Inflammatory macrophage treated with lipopolysaccharide for 1 hour (primary cell): ENCODE measurements at regions not wholly inside any gene's neighbourhood (a gene's known extent, or its start where the extent isn't known, plus 50 kb on each side); places are given as distances from the start of the nearest gene placed in this dataset.

Experiments
- DNase-seq, 2 donors: peaks; one replicate each; pipeline ENCODE4 v3.0.0-alpha.2; 2020 to 2022

DNA sequence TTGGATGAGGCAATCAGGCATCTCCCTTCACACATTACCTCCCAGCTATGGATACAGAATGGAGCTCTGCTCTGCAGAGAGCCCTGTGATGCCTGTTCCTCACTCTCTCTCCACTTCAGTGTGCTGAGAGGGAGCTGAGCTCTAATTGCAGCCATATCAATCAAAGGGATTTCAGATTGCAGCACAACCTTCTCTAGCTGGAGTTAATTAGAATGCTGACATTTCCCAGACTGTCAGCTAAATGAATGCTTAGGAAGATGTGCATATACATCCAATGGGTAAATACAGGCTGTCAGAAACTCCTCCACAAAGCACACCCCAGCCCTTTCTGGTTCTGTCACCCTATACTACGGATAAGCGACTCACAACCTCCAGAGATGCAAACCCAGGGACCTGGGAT lies 402.6 kb downstream of the EIPR1 start:
- DNase-seq, result no peak

- no peak for DNase-seq
Observed at GRCh38 chr2:2960441-2961133, 417.0 kb downstream of the EIPR1 start.

DNA sequence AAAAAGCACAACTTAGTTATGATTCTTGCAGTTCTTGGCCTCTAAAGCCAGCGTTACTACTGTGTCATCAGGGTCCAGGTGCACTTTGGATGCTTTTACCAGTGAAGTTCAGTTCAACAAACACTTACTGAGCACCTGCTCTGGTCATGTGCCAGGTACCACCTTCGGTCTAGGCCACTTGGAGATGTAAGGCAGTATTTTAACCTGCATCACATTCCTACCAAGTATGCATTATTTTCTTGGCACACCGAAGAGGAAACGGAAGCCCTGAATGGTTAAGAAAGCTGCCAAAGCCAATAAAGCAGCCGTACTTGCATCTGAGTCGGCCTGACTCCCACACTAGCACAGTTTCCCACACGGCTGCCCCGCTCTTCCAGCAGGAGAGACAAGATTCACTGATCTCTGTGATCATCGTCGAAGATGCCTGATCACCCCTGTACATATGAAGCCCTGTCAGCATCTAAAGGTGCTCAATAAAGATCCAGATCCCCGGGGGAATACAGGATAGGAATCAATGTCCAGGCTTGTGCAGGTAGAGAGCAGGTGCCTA lies 427.1 kb downstream of the EIPR1 start:
- no peak for DNase-seq

DNA sequence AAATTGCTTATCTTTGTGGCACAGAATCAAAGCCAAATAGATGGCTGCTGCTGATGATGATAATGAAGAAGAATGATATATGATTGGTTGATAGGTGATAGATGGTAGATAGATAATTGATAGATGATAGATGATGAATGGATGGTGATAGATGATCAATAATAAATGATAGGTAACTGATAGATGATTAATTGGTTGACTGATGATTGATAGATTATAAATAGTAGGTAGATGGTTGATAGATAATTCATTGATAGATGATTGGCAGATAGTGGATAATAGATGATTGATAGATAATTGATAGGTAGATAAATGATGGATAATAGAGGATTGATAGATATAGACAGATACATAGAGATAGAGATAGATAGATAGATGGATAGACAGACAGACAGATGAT lies 430.2 kb downstream of the EIPR1 start:
- DNase-seq, result no peak

DNA sequence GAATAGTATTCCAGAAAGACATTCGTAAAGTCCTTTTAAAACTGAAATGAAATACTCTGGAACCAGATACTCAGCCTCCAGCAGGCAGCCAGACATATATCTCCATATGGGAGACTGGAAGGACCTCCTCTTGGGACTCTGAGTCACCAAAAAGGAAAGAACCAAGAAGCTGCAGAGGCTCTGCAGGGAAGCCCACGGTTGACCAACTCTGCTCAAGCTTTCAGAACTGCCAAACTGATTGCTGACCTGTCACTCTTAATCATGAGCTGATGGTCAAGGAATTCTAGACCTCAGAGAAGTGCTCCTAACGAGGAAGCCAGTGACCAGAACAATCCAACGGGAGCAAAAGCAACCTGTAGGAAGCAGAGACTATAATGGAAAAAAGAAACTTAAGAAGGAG lies 434.7 kb downstream of the EIPR1 start:
- no peak for DNase-seq

GRCh38 chr2:2942225-2942624 lies 435.4 kb downstream of the EIPR1 start:
- DNase-seq, result no peak

DNA sequence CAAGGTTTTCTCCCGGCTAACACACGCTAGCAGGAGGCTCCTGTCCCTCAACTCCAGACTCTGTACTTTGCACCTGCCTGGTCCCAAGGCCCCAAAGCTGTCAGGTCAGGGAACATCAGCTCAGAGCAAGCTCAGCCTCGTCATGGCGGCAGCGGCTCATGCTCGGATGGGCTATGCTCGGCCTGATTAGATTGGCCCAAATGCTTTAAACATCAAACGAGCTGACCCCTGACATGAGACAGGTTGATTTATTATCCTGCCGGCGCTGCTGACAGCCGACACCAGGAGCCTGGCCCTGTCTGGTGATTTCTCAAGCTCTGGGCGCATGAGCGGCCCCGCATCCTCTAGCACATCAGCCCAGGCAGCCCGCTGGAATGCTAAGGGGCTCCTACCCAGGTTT lies 436.4 kb downstream of the EIPR1 start:
- DNase-seq, result no peak

GRCh38 chr2:2940702-2941101 lies 436.9 kb downstream of the EIPR1 start:
- DNase-seq, result no peak

GRCh38 chr2:2940061-2940460 lies 437.6 kb downstream of the EIPR1 start:
- no peak for DNase-seq

DNA sequence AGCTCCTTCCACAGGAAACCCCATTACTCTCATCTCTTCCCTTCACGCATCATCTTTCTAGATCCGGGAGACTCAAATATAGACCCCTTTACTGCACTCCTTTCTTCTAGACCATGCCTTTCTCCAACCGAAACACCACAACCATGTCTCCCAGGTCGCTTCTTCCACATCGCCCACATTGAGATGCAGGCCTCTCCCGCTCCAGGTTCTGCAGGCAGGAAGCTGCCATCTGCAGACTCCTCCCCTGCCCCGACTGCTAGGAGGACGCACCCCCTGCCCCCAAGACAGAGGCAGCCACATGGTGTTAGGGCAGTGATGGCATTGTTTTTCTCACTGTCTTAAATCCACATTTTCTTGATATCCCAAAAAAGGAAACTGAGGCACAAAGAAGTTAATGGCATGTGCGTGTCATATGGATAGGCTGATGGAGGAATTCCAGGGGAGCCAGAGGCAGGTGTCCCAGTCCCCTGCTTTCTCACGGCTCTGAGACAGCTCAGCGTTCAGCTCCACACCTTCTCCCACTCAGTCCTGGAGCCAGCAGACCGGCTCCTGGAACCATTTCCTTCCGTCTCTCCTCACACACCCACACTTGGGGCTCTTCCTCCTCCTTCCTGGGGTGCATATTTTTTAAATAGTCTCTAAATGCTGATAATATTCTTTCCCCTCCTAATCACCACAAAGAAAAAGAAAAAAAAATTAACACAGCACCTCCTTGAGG lies 438.4 kb downstream of the EIPR1 start:
- DNase-seq, result no peak

- DNase-seq, result no peak
Observed at GRCh38 chr2:2938481-2938880, 439.1 kb downstream of the EIPR1 start.

- no peak for DNase-seq
Observed at GRCh38 chr2:2935445-2936149, 442.0 kb downstream of the EIPR1 start.

DNA sequence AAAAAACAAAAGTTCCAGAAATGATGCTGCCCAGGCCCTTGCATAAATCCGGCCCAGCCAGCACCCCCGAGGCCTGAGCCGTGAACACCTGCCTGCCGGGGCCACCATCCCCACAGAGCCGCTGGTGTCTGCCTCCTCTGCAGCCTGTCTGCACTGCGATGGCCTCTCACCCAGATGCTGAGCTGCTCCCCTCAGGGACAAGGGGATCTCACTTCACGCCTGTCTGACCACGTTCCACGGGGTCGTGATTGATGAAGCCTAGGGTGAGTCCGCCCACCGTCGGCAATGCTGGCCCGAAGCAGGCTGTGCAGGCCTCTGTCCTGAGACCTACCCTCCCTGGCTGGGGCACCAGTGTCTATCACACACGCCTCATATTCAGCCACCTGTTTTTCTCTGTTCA lies 444.2 kb downstream of the EIPR1 start:
- DNase-seq, result no peak

DNA sequence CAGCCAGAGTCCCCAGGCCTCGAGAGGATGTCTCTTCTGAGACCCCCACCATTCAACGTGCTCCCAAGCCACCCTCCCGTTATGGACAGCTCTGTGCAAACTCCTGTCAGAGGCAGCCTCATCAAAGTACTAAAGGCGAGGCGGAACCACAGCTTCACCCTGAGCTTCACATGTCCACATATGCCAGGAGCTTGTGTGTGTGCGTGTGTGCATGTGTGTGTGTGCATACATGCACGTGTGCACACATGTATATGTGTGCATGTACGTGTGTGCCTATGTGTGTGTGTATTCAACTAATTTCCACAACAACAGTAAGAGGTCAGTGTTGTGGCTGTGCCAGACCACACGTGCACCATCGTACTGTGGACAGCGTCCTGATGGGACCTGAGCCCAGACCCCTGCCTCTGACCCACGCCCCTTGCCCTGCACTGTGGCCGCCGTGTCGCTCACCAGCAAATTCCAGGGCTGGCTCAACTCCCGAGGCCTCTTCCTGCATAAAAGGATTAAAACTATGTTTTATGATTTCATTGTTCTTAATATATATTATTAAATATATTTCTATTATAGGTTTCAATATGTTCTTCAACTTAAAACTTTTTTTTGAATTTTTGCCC lies 444.8 kb downstream of the EIPR1 start:
- DNase-seq, result no peak

DNA sequence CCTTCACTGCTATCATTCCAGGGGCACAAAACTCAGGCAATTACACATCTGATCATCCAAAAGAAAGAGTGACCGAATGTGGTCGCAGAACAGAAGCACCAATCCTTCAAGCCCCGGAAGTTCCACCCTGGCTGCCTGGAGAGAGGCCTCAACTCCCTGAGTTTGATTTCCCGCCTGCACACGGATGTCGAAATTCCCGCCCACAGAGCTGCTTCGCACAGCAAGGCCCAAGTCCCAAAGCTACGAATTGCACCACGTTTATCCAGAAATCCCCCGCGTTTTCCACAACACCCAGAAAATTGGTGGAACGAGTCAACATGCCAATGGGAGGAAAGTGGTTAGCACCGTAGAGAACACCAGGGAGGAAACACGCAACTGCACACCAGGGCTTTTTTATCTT lies 445.4 kb downstream of the EIPR1 start:
- DNase-seq, result no peak

DNA sequence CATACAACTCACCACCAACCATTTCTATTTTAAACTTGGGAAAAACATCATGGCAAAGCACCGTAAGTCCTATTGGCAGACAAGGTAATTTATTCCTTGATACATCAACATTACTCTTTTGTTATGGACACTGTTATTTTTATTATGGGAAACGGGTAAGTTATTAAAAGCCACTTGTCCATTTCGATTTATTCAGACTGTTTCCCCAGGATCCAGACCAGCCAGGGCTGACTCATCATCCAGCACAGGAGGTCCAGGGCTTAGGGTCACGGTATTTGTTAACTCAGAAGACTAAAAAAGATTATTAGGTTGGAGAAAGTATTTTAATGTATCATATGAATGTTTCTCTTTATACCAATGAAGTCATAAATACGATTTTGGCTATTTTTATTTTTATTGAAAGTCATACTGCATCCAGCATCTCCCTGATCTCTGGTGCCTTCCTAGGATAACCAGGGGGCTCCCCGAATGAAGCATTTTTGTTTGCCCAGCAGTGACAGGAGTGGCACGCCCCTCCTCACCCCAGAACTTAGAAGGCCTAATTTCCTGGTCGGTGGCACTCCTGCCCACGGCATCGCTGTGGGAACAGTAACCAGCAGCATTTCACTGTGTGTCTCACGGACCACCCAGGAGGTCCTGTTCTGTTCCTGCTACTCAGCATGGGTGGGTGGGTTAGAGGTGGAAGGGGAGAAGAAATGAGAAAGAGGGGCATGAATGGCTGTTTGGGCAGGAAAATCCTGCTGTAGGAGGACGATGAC lies 446.1 kb downstream of the EIPR1 start:
- no peak for DNase-seq

- DNase-seq, result no peak
Observed at GRCh38 chr2:2930841-2931240, 446.8 kb downstream of the EIPR1 start.

DNA sequence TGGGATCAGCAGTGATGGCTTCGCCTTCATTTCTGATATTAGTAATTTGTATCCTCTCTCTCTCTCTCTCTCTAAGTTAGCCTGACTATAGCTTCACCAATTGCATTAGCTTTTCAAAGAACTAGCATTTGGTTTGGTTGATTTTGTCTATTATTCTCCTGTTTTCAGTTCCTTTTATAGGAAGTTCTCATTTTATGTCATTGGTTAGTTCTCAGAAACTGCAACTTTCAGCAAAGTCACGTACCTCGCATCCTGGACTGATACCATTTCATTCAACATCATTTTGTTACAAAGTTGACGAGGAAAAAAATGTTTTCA lies 450.8 kb downstream of the EIPR1 start:
- DNase-seq, result no peak

GRCh38 chr2:2926009-2926857 lies 451.4 kb downstream of the EIPR1 start:
- DNase-seq, result no peak

DNA sequence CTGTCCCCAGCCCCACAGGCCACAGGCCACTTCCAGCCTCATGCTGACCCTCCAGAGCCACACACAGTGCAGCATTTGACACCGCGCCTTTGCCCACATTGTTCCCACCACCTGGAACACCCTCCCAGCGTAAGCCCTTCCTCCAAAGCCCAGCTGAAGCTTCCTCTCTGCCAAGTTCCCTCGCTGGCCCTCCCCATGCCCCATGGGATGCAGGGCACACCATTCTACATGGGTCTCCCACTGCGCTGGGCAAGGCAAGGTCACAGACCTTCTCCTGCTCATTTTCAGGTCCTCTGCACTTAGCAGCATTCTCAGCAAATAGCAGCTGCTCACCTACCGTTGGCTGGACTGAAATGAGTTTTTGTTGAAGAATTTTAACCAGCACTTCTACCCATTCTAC lies 455.5 kb downstream of the EIPR1 start:
- DNase-seq, result no peak

GRCh38 chr2:2921011-2921720 lies 456.5 kb downstream of the EIPR1 start:
- no peak for DNase-seq
